ENCODE measurements at regions not wholly inside any gene's neighbourhood (a gene's known extent, or its start where the extent isn't known, plus 50 kb on each side); places are given as distances from the start of the nearest gene placed in this dataset.
"Not testable (repeated sequence)": the region's sequence is repeated elsewhere in the genome, so short reads cannot be mapped to it uniquely, and the experiment has no call there.

DNA sequence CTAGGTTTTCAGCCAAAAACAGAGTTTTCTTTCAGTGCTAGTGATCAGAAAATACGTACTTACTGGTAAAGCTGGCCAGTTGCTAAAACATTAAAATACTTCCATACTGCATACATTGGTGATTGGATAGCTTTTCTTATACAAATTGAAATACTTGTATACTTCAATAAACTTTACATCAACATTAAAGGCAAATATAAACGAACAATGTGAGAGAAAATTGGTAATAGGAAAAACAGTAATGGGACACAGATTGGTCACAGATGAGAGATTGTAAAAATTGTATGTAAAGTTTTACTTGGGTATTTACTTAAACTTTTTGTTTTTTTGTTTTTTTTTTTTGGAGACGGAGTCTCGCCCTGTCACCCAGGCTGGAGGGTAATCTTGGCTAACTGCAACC is 391.7 kb downstream of the TFEC start:
- no peak for DNase-seq

DNA sequence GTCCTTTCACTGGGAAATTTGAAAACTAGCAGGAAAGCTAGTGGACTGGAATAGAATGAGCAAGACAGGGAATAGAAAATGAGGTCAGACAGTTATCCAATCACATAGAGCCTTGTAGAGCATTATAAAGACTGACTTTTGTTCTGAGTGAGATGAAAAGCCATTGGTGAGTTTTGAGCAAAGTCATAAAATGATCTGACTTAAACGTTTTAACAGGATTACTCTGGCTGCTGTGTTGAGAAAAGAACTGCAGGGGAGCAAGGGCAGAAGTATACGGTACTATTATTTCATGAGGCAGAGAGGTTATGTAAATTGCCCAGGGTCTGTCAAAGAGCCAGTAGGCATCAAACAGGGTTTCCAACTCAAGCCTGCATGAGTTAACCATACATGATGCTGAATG is 393.4 kb downstream of the TFEC start:
- DNase-seq: no peak

DNA sequence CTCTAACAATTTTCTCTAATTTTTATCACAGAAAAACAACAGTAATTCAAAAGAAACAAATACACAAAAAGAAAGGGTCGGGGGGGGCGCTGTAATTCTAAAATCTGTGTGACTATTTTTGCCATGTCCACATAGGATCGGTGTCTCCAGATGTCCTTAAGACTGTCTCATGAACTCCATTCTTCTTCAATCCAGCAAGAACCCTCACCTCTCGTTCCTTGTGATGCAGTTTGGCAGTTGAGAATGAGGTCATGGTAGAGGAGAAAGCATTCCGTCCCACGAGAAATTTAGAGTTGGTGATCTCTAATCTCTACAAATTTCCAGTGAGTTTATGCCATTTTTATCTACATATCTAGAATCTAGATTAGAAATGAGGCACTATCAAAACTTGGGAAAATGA is 394.7 kb downstream of the TFEC start:
- DNase-seq: no peak

GRCh38 chr7:115635376-115635775 is 395.2 kb downstream of the TFEC start:
- no peak for DNase-seq

GRCh38 chr7:115634633-115635032 is 395.9 kb downstream of the TFEC start:
- DNase-seq: no peak

- DNase-seq: no peak
Measured at GRCh38 chr7:115632636-115633035, 397.9 kb downstream of the TFEC start.

GRCh38 chr7:115631782-115632181 is 398.8 kb downstream of the TFEC start:
- no peak for DNase-seq

DNA sequence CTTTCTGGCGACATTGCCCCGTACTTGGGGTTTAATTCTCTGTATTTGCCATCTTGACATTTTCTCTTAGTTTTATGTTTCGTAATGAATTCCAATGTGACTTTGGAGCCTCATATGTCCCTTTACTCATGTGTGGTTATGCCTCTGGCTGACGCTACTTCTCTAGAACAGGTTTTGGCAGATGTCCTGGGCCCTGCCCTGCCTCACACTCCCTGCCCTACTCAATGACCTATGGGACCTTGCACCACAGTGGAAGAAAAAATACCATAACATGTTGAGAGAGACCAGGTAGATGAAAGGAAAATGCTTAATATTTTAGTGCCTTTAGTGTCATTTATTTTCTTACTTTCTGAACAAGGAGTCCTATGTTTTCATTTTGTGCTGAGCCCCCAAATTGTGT is 400.5 kb downstream of the TFEC start:
- DNase-seq: no peak

GRCh38 chr7:115618676-115619075 is 411.9 kb downstream of the TFEC start:
- no peak for DNase-seq

DNA sequence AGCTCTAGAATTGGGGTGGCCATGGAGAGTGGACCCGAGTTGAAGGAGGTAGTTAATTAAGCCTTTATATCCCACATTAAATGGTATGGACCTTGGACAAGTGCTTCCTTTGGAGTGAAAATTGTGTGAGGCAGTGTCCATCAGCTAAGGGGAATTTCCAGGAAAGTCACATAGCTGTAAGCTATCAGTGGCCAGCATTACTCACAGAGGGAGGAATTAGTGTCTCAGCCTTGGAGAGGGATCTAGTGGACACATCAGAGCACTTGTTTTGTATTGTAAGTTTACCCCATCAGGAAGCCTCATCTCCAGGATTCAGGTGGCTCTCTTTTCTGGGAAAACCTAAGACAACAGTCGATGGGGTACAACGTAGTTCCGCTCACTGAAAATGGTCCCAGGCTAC is 416.7 kb downstream of the TFEC start:
- no peak for DNase-seq

DNA sequence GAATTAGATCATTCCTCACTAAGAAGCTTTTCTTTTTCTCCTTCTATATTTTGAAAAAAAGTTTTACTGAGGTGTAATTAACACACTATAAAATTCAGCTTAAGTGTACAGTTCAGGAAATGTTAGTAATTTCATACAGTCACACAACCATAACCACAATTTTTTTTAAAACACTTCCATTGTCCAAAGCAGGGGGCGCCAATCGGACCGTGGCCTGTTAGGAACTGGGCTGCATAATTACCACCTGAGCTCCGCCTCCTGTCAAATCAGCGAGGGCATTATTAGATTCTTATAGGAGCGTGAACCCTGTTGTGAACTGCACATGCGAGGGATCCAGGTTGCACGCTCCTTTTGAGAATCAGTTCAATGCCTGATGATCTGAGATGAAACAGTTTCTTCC is 427.1 kb downstream of the TFEC start:
- DNase-seq: no peak

- DNase-seq: no peak
Measured at GRCh38 chr7:115600207-115600606, 430.4 kb downstream of the TFEC start.

GRCh38 chr7:115599184-115599583 is 431.4 kb downstream of the TFEC start:
- DNase-seq: not testable (repeated sequence)

- not testable (repeated sequence) for DNase-seq
Measured at GRCh38 chr7:115597220-115597619, 433.3 kb downstream of the TFEC start.

GRCh38 chr7:115593111-115593510 is 437.5 kb downstream of the TFEC start:
- no peak for DNase-seq

- DNase-seq: no peak
Measured at GRCh38 chr7:115585015-115585718, 445.4 kb downstream of the TFEC start.

DNA sequence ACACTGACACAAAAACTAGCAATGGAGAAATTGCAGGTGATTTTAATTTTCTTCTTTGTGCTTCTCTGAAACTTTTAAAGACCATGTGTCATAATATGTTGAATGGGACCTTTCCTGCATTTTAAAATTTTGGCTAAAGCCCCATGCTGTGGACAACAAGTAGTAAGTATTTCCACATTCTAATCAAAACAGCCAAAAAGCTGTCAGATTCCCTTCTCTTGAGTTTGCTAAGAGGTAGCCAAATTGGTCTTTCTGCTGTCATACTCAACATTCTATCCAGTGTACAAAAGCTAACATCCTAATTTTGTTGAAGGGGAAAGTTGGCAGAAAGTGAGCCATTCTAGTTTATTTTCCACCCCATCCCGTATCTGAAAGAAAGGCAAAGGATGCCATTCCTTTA is 447.6 kb downstream of the TFEC start:
- no peak for DNase-seq

- DNase-seq: no peak
Measured at GRCh38 chr7:115578576-115578975, 452.0 kb downstream of the TFEC start.

DNA sequence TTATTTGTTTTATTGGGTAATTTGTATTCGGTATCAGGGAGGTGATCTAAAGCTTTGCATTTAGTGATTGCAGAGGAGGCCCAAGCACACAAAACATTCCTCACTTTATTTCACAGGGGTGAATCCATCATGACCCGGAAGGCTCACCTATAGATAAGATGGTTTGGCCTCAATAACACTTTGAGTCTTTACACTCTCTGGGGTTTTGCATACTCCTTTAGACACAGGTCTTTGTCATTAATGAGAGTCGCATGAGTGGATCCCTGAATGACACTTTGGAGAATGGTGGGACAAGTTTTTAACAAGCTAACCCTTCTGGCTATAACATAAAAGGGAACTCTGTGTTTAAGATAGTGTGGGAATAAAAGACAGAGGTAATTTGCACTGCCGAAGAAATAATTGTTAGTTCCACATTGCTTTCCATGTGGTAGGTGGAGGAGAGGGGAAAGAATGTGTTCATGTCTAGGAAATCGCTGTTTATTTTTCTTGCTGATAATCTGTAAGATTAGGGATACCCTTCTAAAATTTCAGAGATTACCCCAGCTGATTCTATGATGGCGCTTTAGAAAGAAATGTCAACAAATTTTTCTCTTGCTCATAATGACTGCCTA is 455.8 kb downstream of the TFEC start:
- DNase-seq: no peak

DNA sequence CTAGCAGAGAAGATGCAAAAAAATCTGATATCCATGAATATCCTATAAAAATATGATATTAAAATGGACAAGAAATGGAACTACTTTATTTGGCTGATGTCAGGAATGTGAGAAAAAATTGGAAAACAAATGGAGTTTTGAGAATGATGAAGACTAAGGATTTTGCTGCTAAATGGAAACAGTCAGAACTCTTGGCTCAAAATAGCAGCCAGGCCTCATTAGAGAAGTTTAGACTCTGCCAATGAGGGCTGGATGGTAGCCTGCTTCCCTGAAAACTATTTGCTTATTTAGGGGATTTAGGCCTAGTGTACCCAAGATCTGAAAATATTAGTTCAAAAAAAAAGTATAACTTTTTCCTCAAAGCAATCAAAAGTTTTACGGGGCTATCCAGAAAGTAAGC is 458.5 kb downstream of the TFEC start:
- no peak for DNase-seq

DNA sequence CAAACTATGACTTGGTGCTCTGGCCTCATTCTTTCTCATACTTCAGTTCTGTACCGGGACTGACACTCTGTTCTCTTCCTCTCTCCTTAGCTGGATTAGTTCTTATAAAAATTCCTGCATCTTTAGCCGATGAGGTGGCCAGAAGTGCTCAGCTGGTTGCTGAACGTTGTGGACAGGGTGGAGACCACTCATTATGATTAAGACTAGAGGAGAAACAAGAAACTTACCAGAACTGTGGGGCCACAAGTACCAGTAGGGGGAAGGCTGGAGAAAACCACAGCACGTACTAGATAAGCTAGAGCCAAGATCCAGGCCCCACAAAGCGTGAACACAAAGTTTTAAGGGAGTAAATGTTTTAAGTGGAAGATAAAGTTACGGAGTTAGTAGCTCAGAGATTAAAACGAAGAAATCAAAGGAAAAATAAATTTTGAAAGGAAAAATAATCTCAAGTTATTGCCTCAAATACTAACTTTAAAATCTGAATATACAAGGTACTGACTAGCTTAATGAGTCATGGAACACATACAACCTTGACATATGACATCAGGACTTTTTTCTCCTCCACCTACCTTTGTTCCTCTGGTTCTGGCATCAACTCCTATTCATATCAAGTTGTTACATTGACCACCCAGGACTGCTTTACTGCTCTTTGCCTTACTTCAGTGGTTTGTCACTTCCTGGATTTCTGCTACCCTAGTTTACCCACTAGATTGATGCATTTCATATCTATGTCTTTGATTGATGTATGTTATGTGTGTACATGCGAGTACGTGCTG is 469.0 kb downstream of the TFEC start:
- no peak for DNase-seq

DNA sequence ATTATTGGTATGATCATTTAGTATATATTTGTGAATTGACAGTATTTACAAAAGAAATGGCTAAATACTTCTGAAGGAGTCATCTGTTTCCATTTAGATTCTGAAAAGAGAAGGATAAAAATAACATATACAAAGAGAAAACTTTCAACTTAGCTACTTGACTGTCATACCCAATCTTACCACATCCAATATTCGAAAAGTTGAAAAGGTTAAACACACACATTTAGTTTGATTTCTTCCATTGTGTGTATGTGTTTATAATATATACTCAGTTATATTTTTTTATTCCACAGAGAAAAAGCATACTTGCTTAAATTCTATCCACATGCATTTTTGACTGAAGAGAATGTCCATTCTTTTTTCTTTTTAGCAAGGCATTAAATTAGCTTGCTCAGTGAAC is 470.7 kb downstream of the TFEC start:
- no peak for DNase-seq

GRCh38 chr7:115558161-115558560 is 472.4 kb downstream of the TFEC start:
- no peak for DNase-seq

DNA sequence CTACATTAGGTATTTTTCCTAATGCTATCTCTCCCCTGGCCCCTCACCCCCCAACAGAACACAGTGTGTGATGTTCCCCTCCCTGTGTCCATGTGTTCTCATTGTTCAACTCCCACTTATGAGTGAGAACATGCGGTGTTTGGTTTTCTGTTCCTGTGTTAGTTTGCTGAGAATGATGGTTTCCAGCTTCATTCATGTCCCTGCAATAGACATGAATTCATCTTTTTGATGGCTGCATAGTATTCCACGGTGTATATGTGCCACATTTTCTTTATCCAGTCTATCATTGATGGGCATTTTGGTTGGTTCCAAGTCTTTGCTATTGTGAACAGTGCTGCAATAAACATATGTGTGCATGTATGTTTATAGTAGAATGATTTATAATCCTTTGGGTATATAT is 473.3 kb downstream of the TFEC start:
- not testable (repeated sequence) for DNase-seq
